ENCODE measurements at regions not wholly inside any gene's neighbourhood (a gene's known extent, or its start where the extent isn't known, plus 50 kb on each side); places are given as distances from the start of the nearest gene placed in this dataset.
"Not testable (repeated sequence)": the region's sequence is repeated elsewhere in the genome, so short reads cannot be mapped to it uniquely, and the experiment has no call there.

GRCh38 chr5:120953445-120953844 is 489.3 kb downstream of the PRR16 start:
- not testable (repeated sequence) for H3K4me3 ChIP-seq (ENCODE audit: extremely low read depth, insufficient read depth, low read length, poor library complexity, severe bottlenecking); H3K27ac ChIP-seq (ENCODE audit: low read depth, low read length, severe bottlenecking); H3K4me1 ChIP-seq (ENCODE audit: control insufficient read depth, insufficient read depth, low read length, poor library complexity, severe bottlenecking); H3K36me3 ChIP-seq (ENCODE audit: control insufficient read depth, insufficient read depth, low read length)
- WGBS, 2 experiments (ENCODE audit: insufficient coverage in 2 of 2) = 59 to 78% methylated on average over 2 of the region's 2 CpGs
- H3K9me3 ChIP-seq (ENCODE audit: control insufficient read depth, low read length) = peaks cover 11% of the 10 kb centered on the region

GRCh38 chr5:120954255-120954654 is 490.2 kb downstream of the PRR16 start:
- Histone ChIP-seq H3K9me3 (ENCODE audit: control insufficient read depth, low read length) (peaks cover 11% of the 10 kb centered on the region), H3K36me3 (ENCODE audit: control insufficient read depth, insufficient read depth, low read length) (no peaks in the 10 kb centered on the region), H3K4me1 (ENCODE audit: control insufficient read depth, insufficient read depth, low read length, poor library complexity, severe bottlenecking) (no peaks in the 10 kb centered on the region), H3K4me3 (ENCODE audit: extremely low read depth, insufficient read depth, low read length, poor library complexity, severe bottlenecking) (no peak overlapping the region), H3K27ac (ENCODE audit: low read depth, low read length, severe bottlenecking) (no peak overlapping the region)

- no peak overlapping the region for H3K4me3 ChIP-seq (ENCODE audit: extremely low read depth, insufficient read depth, low read length, poor library complexity, severe bottlenecking)
- no peaks in the 10 kb centered on the region for H3K4me1 ChIP-seq (ENCODE audit: control insufficient read depth, insufficient read depth, low read length, poor library complexity, severe bottlenecking)
- H3K9me3 ChIP-seq (ENCODE audit: control insufficient read depth, low read length) = peaks cover 11% of the 10 kb centered on the region
- no peaks in the 10 kb centered on the region for H3K36me3 ChIP-seq (ENCODE audit: control insufficient read depth, insufficient read depth, low read length)
- H3K27ac ChIP-seq (ENCODE audit: low read depth, low read length, severe bottlenecking) = no peak overlapping the region
Observed at GRCh38 chr5:120955795-120956194, 491.7 kb downstream of the PRR16 start.

- H3K4me1 ChIP-seq (ENCODE audit: control insufficient read depth, insufficient read depth, low read length, poor library complexity, severe bottlenecking) = no peaks in the 10 kb centered on the region
- H3K9me3 ChIP-seq (ENCODE audit: control insufficient read depth, low read length) = no peaks in the 10 kb centered on the region
- no peak overlapping the region for H3K4me3 ChIP-seq (ENCODE audit: extremely low read depth, insufficient read depth, low read length, poor library complexity, severe bottlenecking)
- no peak overlapping the region for H3K27ac ChIP-seq (ENCODE audit: low read depth, low read length, severe bottlenecking)
- 91 to 93% methylated on average over 5 to 7 of the region's 7 CpGs for WGBS, 2 experiments (ENCODE audit: insufficient coverage in 2 of 2)
- no peaks in the 10 kb centered on the region for H3K36me3 ChIP-seq (ENCODE audit: control insufficient read depth, insufficient read depth, low read length)
Observed at GRCh38 chr5:120958877-120959485, 494.9 kb downstream of the PRR16 start.

GRCh38 chr5:120960510-120960909 is 496.4 kb downstream of the PRR16 start:
- WGBS, 2 experiments (ENCODE audit: insufficient coverage in 2 of 2) = 88% methylated on average over 1 of the region's 1 CpG; no CpG with 5 or more reads in 1 of the 2 experiments
- Histone ChIP-seq H3K9me3 (ENCODE audit: control insufficient read depth, low read length) (no peaks in the 10 kb centered on the region), H3K4me3 (ENCODE audit: extremely low read depth, insufficient read depth, low read length, poor library complexity, severe bottlenecking) (no peak overlapping the region), H3K27ac (ENCODE audit: low read depth, low read length, severe bottlenecking) (no peak overlapping the region), H3K36me3 (ENCODE audit: control insufficient read depth, insufficient read depth, low read length) (no peaks in the 10 kb centered on the region), H3K4me1 (ENCODE audit: control insufficient read depth, insufficient read depth, low read length, poor library complexity, severe bottlenecking) (no peaks in the 10 kb centered on the region)

GRCh38 chr5:120967366-120967765 is 503.3 kb downstream of the PRR16 start:
- Histone ChIP-seq H3K9me3 (ENCODE audit: control insufficient read depth, low read length) (no peaks in the 10 kb centered on the region), H3K4me1 (ENCODE audit: control insufficient read depth, insufficient read depth, low read length, poor library complexity, severe bottlenecking) (no peaks in the 10 kb centered on the region), H3K27ac (ENCODE audit: low read depth, low read length, severe bottlenecking) (no peak overlapping the region), H3K36me3 (ENCODE audit: control insufficient read depth, insufficient read depth, low read length) (no peaks in the 10 kb centered on the region), H3K4me3 (ENCODE audit: extremely low read depth, insufficient read depth, low read length, poor library complexity, severe bottlenecking) (no peak overlapping the region)

- no peaks in the 10 kb centered on the region for H3K9me3 ChIP-seq (ENCODE audit: control insufficient read depth, low read length)
- H3K4me3 ChIP-seq (ENCODE audit: extremely low read depth, insufficient read depth, low read length, poor library complexity, severe bottlenecking) = no peak overlapping the region
- no peak overlapping the region for H3K27ac ChIP-seq (ENCODE audit: low read depth, low read length, severe bottlenecking)
- no peaks in the 10 kb centered on the region for H3K36me3 ChIP-seq (ENCODE audit: control insufficient read depth, insufficient read depth, low read length)
- H3K4me1 ChIP-seq (ENCODE audit: control insufficient read depth, insufficient read depth, low read length, poor library complexity, severe bottlenecking) = no peaks in the 10 kb centered on the region
- WGBS, 2 experiments (ENCODE audit: insufficient coverage in 2 of 2) = 72 to 93% methylated on average over 2 of the region's 2 CpGs
Observed at GRCh38 chr5:120974690-120975089, 510.6 kb downstream of the PRR16 start.

- H3K27ac ChIP-seq (ENCODE audit: low read depth, low read length, severe bottlenecking) = no peak overlapping the region
- no peaks in the 10 kb centered on the region for H3K36me3 ChIP-seq (ENCODE audit: control insufficient read depth, insufficient read depth, low read length)
- no peaks in the 10 kb centered on the region for H3K4me1 ChIP-seq (ENCODE audit: control insufficient read depth, insufficient read depth, low read length, poor library complexity, severe bottlenecking)
- H3K9me3 ChIP-seq (ENCODE audit: control insufficient read depth, low read length) = no peaks in the 10 kb centered on the region
- no peak overlapping the region for H3K4me3 ChIP-seq (ENCODE audit: extremely low read depth, insufficient read depth, low read length, poor library complexity, severe bottlenecking)
Observed at GRCh38 chr5:120982351-120982750, 518.3 kb downstream of the PRR16 start.

- no peaks in the 10 kb centered on the region for H3K4me1 ChIP-seq (ENCODE audit: control insufficient read depth, insufficient read depth, low read length, poor library complexity, severe bottlenecking)
- H3K27ac ChIP-seq (ENCODE audit: low read depth, low read length, severe bottlenecking) = no peak overlapping the region
- no peak overlapping the region for H3K4me3 ChIP-seq (ENCODE audit: extremely low read depth, insufficient read depth, low read length, poor library complexity, severe bottlenecking)
- no peaks in the 10 kb centered on the region for H3K9me3 ChIP-seq (ENCODE audit: control insufficient read depth, low read length)
- no peaks in the 10 kb centered on the region for H3K36me3 ChIP-seq (ENCODE audit: control insufficient read depth, insufficient read depth, low read length)
Observed at GRCh38 chr5:120985526-120985925, 521.4 kb downstream of the PRR16 start.

- no peaks in the 10 kb centered on the region for H3K36me3 ChIP-seq (ENCODE audit: control insufficient read depth, insufficient read depth, low read length)
- no peak overlapping the region for H3K4me3 ChIP-seq (ENCODE audit: extremely low read depth, insufficient read depth, low read length, poor library complexity, severe bottlenecking)
- no CpG with 5 or more reads among the region's 1 CpG for WGBS, 2 experiments (ENCODE audit: insufficient coverage in 2 of 2)
- no peak overlapping the region for H3K27ac ChIP-seq (ENCODE audit: low read depth, low read length, severe bottlenecking)
- no peaks in the 10 kb centered on the region for H3K4me1 ChIP-seq (ENCODE audit: control insufficient read depth, insufficient read depth, low read length, poor library complexity, severe bottlenecking)
- no peaks in the 10 kb centered on the region for H3K9me3 ChIP-seq (ENCODE audit: control insufficient read depth, low read length)
Observed at GRCh38 chr5:120988491-120988890, 524.4 kb downstream of the PRR16 start.

- H3K27ac ChIP-seq (ENCODE audit: low read depth, low read length, severe bottlenecking) = no peak overlapping the region
- H3K9me3 ChIP-seq (ENCODE audit: control insufficient read depth, low read length) = no peaks in the 10 kb centered on the region
- no peak overlapping the region for H3K4me3 ChIP-seq (ENCODE audit: extremely low read depth, insufficient read depth, low read length, poor library complexity, severe bottlenecking)
- no peaks in the 10 kb centered on the region for H3K36me3 ChIP-seq (ENCODE audit: control insufficient read depth, insufficient read depth, low read length)
- no peaks in the 10 kb centered on the region for H3K4me1 ChIP-seq (ENCODE audit: control insufficient read depth, insufficient read depth, low read length, poor library complexity, severe bottlenecking)
Observed at GRCh38 chr5:120988941-120989340, 524.8 kb downstream of the PRR16 start.

- Histone ChIP-seq H3K4me3 (ENCODE audit: extremely low read depth, insufficient read depth, low read length, poor library complexity, severe bottlenecking) (no peak overlapping the region), H3K4me1 (ENCODE audit: control insufficient read depth, insufficient read depth, low read length, poor library complexity, severe bottlenecking) (no peaks in the 10 kb centered on the region), H3K27ac (ENCODE audit: low read depth, low read length, severe bottlenecking) (no peak overlapping the region), H3K36me3 (ENCODE audit: control insufficient read depth, insufficient read depth, low read length) (no peaks in the 10 kb centered on the region), H3K9me3 (ENCODE audit: control insufficient read depth, low read length) (no peaks in the 10 kb centered on the region)
- 86 to 100% methylated on average over 1 of the region's 2 CpGs for WGBS, 2 experiments (ENCODE audit: insufficient coverage in 2 of 2)
Observed at GRCh38 chr5:120991569-120991968, 527.5 kb downstream of the PRR16 start.
